Naive thymus-derived CD4-positive, alpha-beta T cell (primary cell): ENCODE measurements at regions not wholly inside any gene's neighbourhood (a gene's known extent, or its start where the extent isn't known, plus 50 kb on each side); places are given as distances from the start of the nearest gene placed in this dataset.
"Not testable (repeated sequence)": the region's sequence is repeated elsewhere in the genome, so short reads cannot be mapped to it uniquely, and the experiment has no call there.

Experiments
- ATAC-seq: fragments of 150-1000 bp; cut with Tn5 transposase; 2 replicates; pipeline ENCODE4 v1.10.0; 2021; ENCODE audit warnings: mild to moderate bottlenecking, moderate library complexity
- CTCF ChIA-PET: fragments of 350-600 bp; sonication (Branson Sonifier 250); formaldehyde crosslinking; loops from one replicate; lab custom pipeline; 2021; ENCODE audit warnings: antibody characterized with exemption; lab: Charles Lee
- POLR2A ChIA-PET: fragments of 350-600 bp; sonication (Branson Sonifier 250); formaldehyde crosslinking; loops from one replicate; lab custom pipeline; 2021; ENCODE audit warnings: antibody characterized with exemption, inconsistent platforms; lab: Charles Lee
- DNase-seq, 9 donors: peaks; one replicate each; pipeline versions ENCODE4 v3.0.0 to v3.0.0-alpha.2; 2020 to 2022; ENCODE audit warnings: mixed read lengths in 1 of 9
- H3K27ac ChIP-seq: one replicate; pipeline ENCODE4 v1.7.0; 2013; ENCODE audit warnings: mild to moderate bottlenecking, low read depth, low read length, moderate library complexity
- H3K27me3 ChIP-seq, 2 donors: one replicate each; pipeline ENCODE4 v1.7.0; 2013; ENCODE audit warnings: low read length in 2 of 2, mild to moderate bottlenecking in 2 of 2, moderate library complexity in 2 of 2; ENCODE audit not compliant: control insufficient read depth in 2 of 2, insufficient read depth in 2 of 2
- H3K36me3 ChIP-seq, 3 experiments: 1 replicate in 2 of 3; 2 replicates in 1 of 3; pipeline ENCODE4 v1.7.0; 2013; ENCODE audit warnings: low read length in 3 of 3, mild to moderate bottlenecking in 3 of 3, moderate library complexity in 1 of 3; ENCODE audit not compliant: insufficient read depth in 3 of 3, control insufficient read depth in 2 of 3
- H3K4me1 ChIP-seq, 2 donors: one replicate each; pipeline ENCODE4 v1.7.0; 2013; ENCODE audit warnings: low read length in 2 of 2, mild to moderate bottlenecking in 2 of 2, moderate library complexity in 1 of 2; ENCODE audit not compliant: control insufficient read depth in 2 of 2, insufficient read depth in 2 of 2
- H3K4me3 ChIP-seq: 2 replicates; pipeline ENCODE4 v1.7.0; 2013; ENCODE audit warnings: mild to moderate bottlenecking, low read length
- H3K9me3 ChIP-seq, 3 experiments: 1 replicate in 2 of 3; 2 replicates in 1 of 3; pipeline ENCODE4 v1.7.0; 2013; ENCODE audit warnings: low read length in 3 of 3; ENCODE audit not compliant: control insufficient read depth in 2 of 3
- H3K27ac Mint-ChIP-seq, 9 donors: one replicate each; pipeline ENCODE4 v1.8.0; 2020 to 2022; ENCODE audit warnings: mixed read lengths in 9 of 9, mild to moderate bottlenecking in 8 of 9, moderate library complexity in 5 of 9, inconsistent platforms in 2 of 9
- H3K27me3 Mint-ChIP-seq, 5 donors: one replicate each; pipeline ENCODE4 v1.8.0; 2021 to 2022; ENCODE audit warnings: mixed read lengths in 5 of 5, mild to moderate bottlenecking in 1 of 5
- H3K36me3 Mint-ChIP-seq, 5 donors: one replicate each; pipeline ENCODE4 v1.8.0; 2020 to 2022; ENCODE audit warnings: mixed read lengths in 5 of 5, mild to moderate bottlenecking in 3 of 5, inconsistent platforms in 1 of 5
- H3K4me1 Mint-ChIP-seq, 7 donors: one replicate each; pipeline ENCODE4 v1.8.0; 2020 to 2022; ENCODE audit warnings: mixed read lengths in 7 of 7, mild to moderate bottlenecking in 3 of 7, inconsistent platforms in 1 of 7
- H3K4me3 Mint-ChIP-seq, 10 donors: one replicate each; pipeline ENCODE4 v1.8.0; 2020 to 2022; ENCODE audit warnings: mild to moderate bottlenecking in 10 of 10, mixed read lengths in 10 of 10, moderate library complexity in 6 of 10, inconsistent platforms in 2 of 10
- H3K9me3 Mint-ChIP-seq, 11 donors: one replicate each; pipeline ENCODE4 v1.8.0; 2020 to 2022; ENCODE audit warnings: mixed read lengths in 11 of 11, mild to moderate bottlenecking in 4 of 11, inconsistent platforms in 1 of 11, moderate library complexity in 1 of 11
- intact Hi-C, 2 donors: fragments of 100-400 bp; cut with micrococcal nuclease; formaldehyde crosslinking; loops; one replicate each; pipeline ENCODE4 v1.15.1; 2023

- no peak for DNase-seq
- Histone ChIP-seq H3K4me1 (no peaks in the 10 kb centered on the region), H3K4me3 (no peak overlapping the region), H3K27ac (no peak overlapping the region), H3K36me3 (no peaks in the 10 kb centered on the region), H3K27me3 (no peaks in the 10 kb centered on the region), H3K9me3 (no peaks in the 10 kb centered on the region)
- peaks cover 0 to 7% (median 3%) of the 10 kb centered on the region in 11 donors for H3K9me3 Mint-ChIP-seq
- intact Hi-C loops: no loop called here
- CTCF ChIA-PET: no interaction called here
- POLR2A ChIA-PET: no interaction called here
- no peaks in the 10 kb centered on the region for H3K36me3 Mint-ChIP-seq
- H3K27me3 Mint-ChIP-seq: peaks cover 0 to 11% (median 3%) of the 10 kb centered on the region in 5 donors
- no peaks in the 10 kb centered on the region for H3K4me1 Mint-ChIP-seq
- no peak overlapping the region for H3K27ac Mint-ChIP-seq
- no peak for ATAC-seq
- no peak overlapping the region for H3K4me3 Mint-ChIP-seq
These were observed 236.5 kb upstream of the ISX start for GRCh38 chr22:34829485-34829884.

- ChIA-PET POLR2A (no interaction called here), CTCF (no interaction called here)
- Histone ChIP-seq H3K36me3 (no peaks in the 10 kb centered on the region), H3K27me3 (no peaks in the 10 kb centered on the region), H3K27ac (no peak overlapping the region), H3K4me1 (no peaks in the 10 kb centered on the region), H3K9me3 (no peaks in the 10 kb centered on the region), H3K4me3 (no peak overlapping the region)
- intact Hi-C loops: no loop called here
- H3K36me3 Mint-ChIP-seq: no peaks in the 10 kb centered on the region
- H3K27ac Mint-ChIP-seq: no peak overlapping the region
- DNase-seq (no peak), ATAC-seq (no peak)
- H3K27me3 Mint-ChIP-seq: peaks cover 0 to 26% (median 2%) of the 10 kb centered on the region in 5 donors
- no peaks in the 10 kb centered on the region for H3K4me1 Mint-ChIP-seq
- H3K9me3 Mint-ChIP-seq: peaks cover 0 to 7% (median 1%) of the 10 kb centered on the region in 11 donors
- H3K4me3 Mint-ChIP-seq: no peak overlapping the region
These were observed 231.9 kb upstream of the ISX start for GRCh38 chr22:34834059-34834458.

GRCh38 chr22:34834541-34834940, 231.4 kb upstream of the ISX start:
- H3K4me1 ChIP-seq, H3K4me3 ChIP-seq, H3K36me3 ChIP-seq, H3K27me3 ChIP-seq, H3K9me3 Mint-ChIP-seq, H3K27ac Mint-ChIP-seq, H3K27ac ChIP-seq, ATAC-seq, H3K9me3 ChIP-seq, intact Hi-C loops, H3K4me3 Mint-ChIP-seq, DNase-seq, POLR2A ChIA-PET, H3K4me1 Mint-ChIP-seq, CTCF ChIA-PET, H3K36me3 Mint-ChIP-seq: not testable (repeated sequence)
- peaks cover 0 to 29% (median 7%) of the 10 kb centered on the region in 5 donors for H3K27me3 Mint-ChIP-seq

GRCh38 chr22:34841331-34841771, 224.6 kb upstream of the ISX start:
- Mint-ChIP-seq H3K27me3 (peaks cover 0 to 50% (median 23%) of the 10 kb centered on the region in 5 donors), H3K4me1 (no peaks in the 10 kb centered on the region), H3K9me3 (peaks cover 0 to 11% (median 3%) of the 10 kb centered on the region in 11 donors), H3K27ac (no peak overlapping the region), H3K4me3 (no peak overlapping the region), H3K36me3 (no peaks in the 10 kb centered on the region)
- ATAC-seq (no peak), DNase-seq (no peak)
- Histone ChIP-seq H3K36me3 (no peaks in the 10 kb centered on the region), H3K27me3 (no peaks in the 10 kb centered on the region), H3K4me3 (no peak overlapping the region), H3K27ac (no peak overlapping the region), H3K9me3 (no peaks in the 10 kb centered on the region), H3K4me1 (no peaks in the 10 kb centered on the region)
- intact Hi-C loops: no loop called here
- POLR2A ChIA-PET: no interaction called here
- CTCF ChIA-PET: no interaction called here

GRCh38 chr22:34841911-34842310, 224.0 kb upstream of the ISX start:
- no peaks in the 10 kb centered on the region for H3K36me3 Mint-ChIP-seq
- Histone ChIP-seq H3K9me3 (no peaks in the 10 kb centered on the region), H3K27me3 (no peaks in the 10 kb centered on the region), H3K4me3 (no peak overlapping the region), H3K27ac (no peak overlapping the region), H3K36me3 (no peaks in the 10 kb centered on the region), H3K4me1 (no peaks in the 10 kb centered on the region)
- CTCF ChIA-PET: no interaction called here
- DNase-seq: no peak
- H3K4me3 Mint-ChIP-seq: no peak overlapping the region
- H3K4me1 Mint-ChIP-seq: no peaks in the 10 kb centered on the region
- no peak for ATAC-seq
- peaks cover 0 to 11% (median 3%) of the 10 kb centered on the region in 11 donors for H3K9me3 Mint-ChIP-seq
- intact Hi-C loops: no loop called here
- POLR2A ChIA-PET: no interaction called here
- no peak overlapping the region for H3K27ac Mint-ChIP-seq
- H3K27me3 Mint-ChIP-seq: peaks cover 0 to 44% (median 23%) of the 10 kb centered on the region in 5 donors

- Mint-ChIP-seq H3K27ac (no peak overlapping the region), H3K4me1 (no peaks in the 10 kb centered on the region), H3K27me3 (peaks cover 0 to 42% (median 20%) of the 10 kb centered on the region in 5 donors), H3K36me3 (no peaks in the 10 kb centered on the region), H3K9me3 (peaks cover 0 to 11% (median 3%) of the 10 kb centered on the region in 11 donors), H3K4me3 (no peak overlapping the region)
- Histone ChIP-seq H3K27ac (no peak overlapping the region), H3K36me3 (no peaks in the 10 kb centered on the region), H3K9me3 (no peaks in the 10 kb centered on the region), H3K27me3 (no peaks in the 10 kb centered on the region), H3K4me1 (no peaks in the 10 kb centered on the region), H3K4me3 (no peak overlapping the region)
- POLR2A ChIA-PET: no interaction called here
- ATAC-seq (no peak), DNase-seq (no peak)
- intact Hi-C loops: no loop called here
- CTCF ChIA-PET: no interaction called here
These were observed 223.3 kb upstream of the ISX start for GRCh38 chr22:34842630-34843029.

- H3K4me1 Mint-ChIP-seq, H3K4me3 ChIP-seq, intact Hi-C loops, ATAC-seq, H3K36me3 Mint-ChIP-seq, H3K9me3 ChIP-seq, H3K36me3 ChIP-seq, DNase-seq, POLR2A ChIA-PET, H3K4me1 ChIP-seq, H3K27ac Mint-ChIP-seq, CTCF ChIA-PET, H3K27me3 ChIP-seq, H3K27ac ChIP-seq, H3K4me3 Mint-ChIP-seq: not testable (repeated sequence)
- peaks cover 0 to 45% (median 18%) of the 10 kb centered on the region in 5 donors for H3K27me3 Mint-ChIP-seq
- H3K9me3 Mint-ChIP-seq: peaks cover 0 to 13% (median 3%) of the 10 kb centered on the region in 11 donors
These were observed 222.2 kb upstream of the ISX start for GRCh38 chr22:34843743-34844142.
